ENCODE measurements at regions not wholly inside any gene's neighbourhood (a gene's known extent, or its start where the extent isn't known, plus 50 kb on each side); places are given as distances from the start of the nearest gene placed in this dataset.

DNA sequence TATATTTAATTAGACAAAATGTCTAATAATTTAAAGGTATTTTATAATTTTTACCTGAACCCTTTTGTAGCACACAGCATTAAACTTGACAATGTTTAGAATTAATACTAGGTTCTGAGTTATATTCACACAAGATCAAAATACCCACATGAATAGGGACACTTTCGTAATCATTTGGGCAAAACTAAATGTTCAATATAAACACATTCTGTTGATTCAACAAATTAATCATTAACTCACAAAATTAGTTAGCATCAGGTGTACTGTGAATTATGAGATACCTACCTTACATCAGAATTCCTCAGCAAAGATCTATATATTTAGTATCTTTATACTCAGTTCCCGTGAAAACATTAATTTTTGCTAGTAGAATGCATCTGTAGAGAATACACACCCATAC is 481.5 kb upstream of the MANEA start:
- ChIA-PET POLR2A (no interaction called here), CTCF (ENCODE audit: low intra/inter-chr PET ratio, low total read pairs) (no interaction called here)
- WGBS (ENCODE audit: low lambda C conversion rate), result 2% methylated on average over 2 of the region's 2 CpGs
- no peak for ATAC-seq
- in situ Hi-C loops (cut with HindIII; ENCODE audit: extremely low pct_ligation_motif_present, low pct_unique_long_range_greater_than_20kb), result no loop called here
- H2AFZ ChIP-seq (ENCODE audit: low read length), result no peak overlapping the region
- BruUV-seq (replicated peaks), result no TSS peak
- intact Hi-C loops (cut with micrococcal nuclease; ENCODE audit: unreplicated experiment), result no loop called here
- FAIRE-seq, result no peak
- H3K9ac ChIP-seq (ENCODE audit: insufficient read depth, low read depth, low read length), result no peak overlapping the region
- no peaks in the 10 kb centered on the region for H3K79me2 ChIP-seq (ENCODE audit: insufficient read depth, low read length)
- no peaks in the 10 kb centered on the region for H3K36me3 ChIP-seq (replicated peaks in 1 of 2; ENCODE audit: control insufficient read depth in 1 of 2, insufficient read depth in 2 of 2, low read length in 2 of 2)
- H3K9me3 ChIP-seq (ENCODE audit: low read length), result no peaks in the 10 kb centered on the region
- TF ChIP-seq MTF2 (CRISPR knock-in tag; IDR thresholded peaks at IDR 0.05; ENCODE audit: borderline replicate concordance), result no peak
- no peak for TF ChIP-seq SOX6 (IDR thresholded peaks at IDR 0.05)
- no peak for TF ChIP-seq SOX6 (CRISPR knock-in tag; IDR thresholded peaks at IDR 0.05)
- no peak for TF ChIP-seq ZNF660 (CRISPR knock-in tag; IDR thresholded peaks at IDR 0.05; ENCODE audit: borderline replicate concordance, low read depth)
- no peak for TF ChIP-seq HOXA3 (CRISPR knock-in tag; IDR thresholded peaks at IDR 0.05)
- no peak for TF ChIP-seq AKAP8 (CRISPR knock-in tag; IDR thresholded peaks at IDR 0.05)
- no peak for TF ChIP-seq ZNF747 (CRISPR knock-in tag; IDR thresholded peaks at IDR 0.05; ENCODE audit: borderline replicate concordance)
- TF ChIP-seq, protein P1, sequence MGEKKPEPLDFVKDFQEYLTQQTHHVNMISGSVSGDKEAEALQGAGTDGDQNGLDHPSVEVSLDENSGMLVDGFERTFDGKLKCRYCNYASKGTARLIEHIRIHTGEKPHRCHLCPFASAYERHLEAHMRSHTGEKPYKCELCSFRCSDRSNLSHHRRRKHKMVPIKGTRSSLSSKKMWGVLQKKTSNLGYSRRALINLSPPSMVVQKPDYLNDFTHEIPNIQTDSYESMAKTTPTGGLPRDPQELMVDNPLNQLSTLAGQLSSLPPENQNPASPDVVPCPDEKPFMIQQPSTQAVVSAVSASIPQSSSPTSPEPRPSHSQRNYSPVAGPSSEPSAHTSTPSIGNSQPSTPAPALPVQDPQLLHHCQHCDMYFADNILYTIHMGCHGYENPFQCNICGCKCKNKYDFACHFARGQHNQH (CRISPR knock-in tag; IDR thresholded peaks at IDR 0.05), result no peak
- no peak for TF ChIP-seq ZNF337 (CRISPR knock-in tag; IDR thresholded peaks at IDR 0.05; ENCODE audit: borderline replicate concordance, low read depth)
- TF ChIP-seq ARID2 (CRISPR knock-in tag; IDR thresholded peaks at IDR 0.05; ENCODE audit: borderline replicate concordance), result no peak
- TF ChIP-seq, protein P2, sequence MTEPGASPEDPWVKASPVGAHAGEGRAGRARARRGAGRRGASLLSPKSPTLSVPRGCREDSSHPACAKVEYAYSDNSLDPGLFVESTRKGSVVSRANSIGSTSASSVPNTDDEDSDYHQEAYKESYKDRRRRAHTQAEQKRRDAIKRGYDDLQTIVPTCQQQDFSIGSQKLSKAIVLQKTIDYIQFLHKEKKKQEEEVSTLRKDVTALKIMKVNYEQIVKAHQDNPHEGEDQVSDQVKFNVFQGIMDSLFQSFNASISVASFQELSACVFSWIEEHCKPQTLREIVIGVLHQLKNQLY (CRISPR knock-in tag; IDR thresholded peaks at IDR 0.05), result no peak
- TF ChIP-seq ZFYVE20 (CRISPR knock-in tag; IDR thresholded peaks at IDR 0.05; ENCODE audit: borderline replicate concordance, low read depth), result no peak
- no peak for TF ChIP-seq ZNF644 (CRISPR knock-in tag; IDR thresholded peaks at IDR 0.05; ENCODE audit: low read depth)
- TF ChIP-seq PLRG1 (conservative IDR thresholded peaks at IDR 0.05), result no peak
- TF ChIP-seq HDAC6 (IDR thresholded peaks at IDR 0.05; ENCODE audit: low read depth, low read length), result no peak
- no peaks in the 10 kb centered on the region for H3K4me1 ChIP-seq (ENCODE audit: insufficient read depth, low read length)
- no peaks in the 10 kb centered on the region for H3K27me3 ChIP-seq (ENCODE audit: control insufficient read depth in 1 of 2, insufficient read depth in 2 of 2, low read length in 2 of 2)
- no peak overlapping the region for H3K27ac ChIP-seq (ENCODE audit: extremely low read length, insufficient read depth, low read length)
- H4K20me1 ChIP-seq (ENCODE audit: insufficient read depth, low read length), result no peaks in the 10 kb centered on the region
- DNase-seq (ENCODE audit: low spot score), result no peak
- no peak overlapping the region for H3K4me2 ChIP-seq (ENCODE audit: low read depth, low read length)
- H3K4me3 ChIP-seq (replicated peaks in 1 of 3; ENCODE audit: insufficient read depth in 1 of 3, low read depth in 2 of 3, low read length in 3 of 3), result no peak overlapping the region
